PFSK-1 (cell line): ENCODE measurements at regions not wholly inside any gene's neighbourhood (a gene's known extent, or its start where the extent isn't known, plus 50 kb on each side); places are given as distances from the start of the nearest gene placed in this dataset.

Experiments
- FOXP2 ChIP-seq: optimal IDR thresholded peaks from 2 replicates; pipeline ENCODE3; 2011; ENCODE audit warnings: borderline replicate concordance, control low read depth, inconsistent platforms; ENCODE audit not compliant: insufficient read depth; ENCODE audit errors: extremely low read length, extremely low read depth
- POLR2AphosphoS5 ChIP-seq: IDR thresholded peaks from 2 replicates; pipeline ENCODE4 v1.6.1; 2012; ENCODE audit warnings: low read depth, mild to moderate bottlenecking, control low read depth, low read length, moderate library complexity
- SIN3A ChIP-seq: IDR thresholded peaks from 2 replicates; pipeline ENCODE4 v1.6.1; 2012; ENCODE audit warnings: mild to moderate bottlenecking, low read length, moderate library complexity, borderline replicate concordance; ENCODE audit not compliant: insufficient read depth
- TAF1 ChIP-seq: IDR thresholded peaks from 2 replicates; pipeline ENCODE4 v1.6.1; 2012; ENCODE audit warnings: low read length, control low read depth, borderline replicate concordance; ENCODE audit not compliant: insufficient read depth
- TF ChIP-seq, protein P1 (sequence below), 2 experiments: IDR thresholded peaks; 2 replicates each; pipeline versions ENCODE4 v1.6.1 to v1.8.0; 2011 to 2012; ENCODE audit warnings: low read depth in 2 of 2, low read length in 2 of 2, control low read depth in 1 of 2, inconsistent platforms in 1 of 2, mild to moderate bottlenecking in 1 of 2, moderate library complexity in 1 of 2; ENCODE audit not compliant: insufficient read depth in 1 of 2

DNA sequence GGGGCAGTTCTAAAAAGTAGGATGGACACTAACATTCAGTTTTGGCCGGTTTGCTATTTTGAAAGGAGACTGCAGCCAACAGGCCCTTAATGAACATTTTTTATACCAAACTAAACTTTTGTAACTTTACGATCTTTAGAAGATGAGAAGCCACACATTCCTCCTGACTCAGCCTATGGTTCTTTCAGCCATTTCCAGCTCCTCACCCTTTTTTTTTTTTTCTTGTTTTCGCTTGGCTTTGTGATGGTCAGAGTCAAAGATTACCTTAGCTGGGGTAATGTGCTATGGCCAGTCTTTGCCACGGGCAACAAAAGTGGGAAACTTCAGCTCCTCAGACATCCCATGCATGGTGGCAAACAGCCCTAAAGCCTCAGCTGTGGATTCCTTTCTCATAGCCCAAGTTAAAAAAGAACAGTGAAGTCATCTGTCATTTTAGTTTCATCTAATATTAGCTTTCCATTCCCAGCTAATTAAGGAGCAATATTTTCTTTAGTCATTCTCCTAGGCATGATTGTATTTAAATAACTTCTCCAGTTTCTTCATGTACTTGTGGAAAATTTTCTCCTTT is 368.7 kb downstream of the MFSD1 start:
- TF ChIP-seq POLR2AphosphoS5 (no peak), TAF1 (no peak), SIN3A (no peak), FOXP2 (no peak)
- TF ChIP-seq, protein P1, sequence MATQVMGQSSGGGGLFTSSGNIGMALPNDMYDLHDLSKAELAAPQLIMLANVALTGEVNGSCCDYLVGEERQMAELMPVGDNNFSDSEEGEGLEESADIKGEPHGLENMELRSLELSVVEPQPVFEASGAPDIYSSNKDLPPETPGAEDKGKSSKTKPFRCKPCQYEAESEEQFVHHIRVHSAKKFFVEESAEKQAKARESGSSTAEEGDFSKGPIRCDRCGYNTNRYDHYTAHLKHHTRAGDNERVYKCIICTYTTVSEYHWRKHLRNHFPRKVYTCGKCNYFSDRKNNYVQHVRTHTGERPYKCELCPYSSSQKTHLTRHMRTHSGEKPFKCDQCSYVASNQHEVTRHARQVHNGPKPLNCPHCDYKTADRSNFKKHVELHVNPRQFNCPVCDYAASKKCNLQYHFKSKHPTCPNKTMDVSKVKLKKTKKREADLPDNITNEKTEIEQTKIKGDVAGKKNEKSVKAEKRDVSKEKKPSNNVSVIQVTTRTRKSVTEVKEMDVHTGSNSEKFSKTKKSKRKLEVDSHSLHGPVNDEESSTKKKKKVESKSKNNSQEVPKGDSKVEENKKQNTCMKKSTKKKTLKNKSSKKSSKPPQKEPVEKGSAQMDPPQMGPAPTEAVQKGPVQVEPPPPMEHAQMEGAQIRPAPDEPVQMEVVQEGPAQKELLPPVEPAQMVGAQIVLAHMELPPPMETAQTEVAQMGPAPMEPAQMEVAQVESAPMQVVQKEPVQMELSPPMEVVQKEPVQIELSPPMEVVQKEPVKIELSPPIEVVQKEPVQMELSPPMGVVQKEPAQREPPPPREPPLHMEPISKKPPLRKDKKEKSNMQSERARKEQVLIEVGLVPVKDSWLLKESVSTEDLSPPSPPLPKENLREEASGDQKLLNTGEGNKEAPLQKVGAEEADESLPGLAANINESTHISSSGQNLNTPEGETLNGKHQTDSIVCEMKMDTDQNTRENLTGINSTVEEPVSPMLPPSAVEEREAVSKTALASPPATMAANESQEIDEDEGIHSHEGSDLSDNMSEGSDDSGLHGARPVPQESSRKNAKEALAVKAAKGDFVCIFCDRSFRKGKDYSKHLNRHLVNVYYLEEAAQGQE (IDR thresholded peaks at IDR 0.05; ENCODE audit: insufficient read depth in 1 of 2, low read depth in 2 of 2, low read length in 2 of 2), result no peak

- TF ChIP-seq FOXP2 (no peak), POLR2AphosphoS5 (no peak), SIN3A (no peak), TAF1 (no peak)
- TF ChIP-seq, protein P1 (IDR thresholded peaks at IDR 0.05; ENCODE audit: insufficient read depth in 1 of 2, low read depth in 2 of 2, low read length in 2 of 2), result no peak
These were observed 369.5 kb downstream of the MFSD1 start for GRCh38 chr3:159171333-159171732.

DNA sequence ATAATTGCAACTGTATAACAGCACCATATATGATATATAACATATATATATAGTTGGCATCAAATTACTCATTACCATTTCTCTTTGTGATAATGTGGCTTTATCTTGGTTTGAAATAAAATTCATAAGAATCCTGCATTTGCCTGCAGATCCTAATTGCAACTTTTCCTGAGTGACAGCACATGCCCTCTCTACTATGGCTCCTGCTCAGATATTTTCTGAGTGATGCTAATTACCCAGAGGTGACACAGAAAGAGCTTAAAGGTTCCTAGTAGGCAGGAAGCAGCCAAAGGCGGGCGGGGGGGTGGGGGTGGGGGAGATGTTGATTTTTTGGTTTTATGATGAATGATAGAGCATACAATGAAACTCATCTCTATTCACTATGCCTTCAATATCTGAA is 370.6 kb downstream of the MFSD1 start:
- TF ChIP-seq FOXP2 (no peak), TAF1 (no peak), POLR2AphosphoS5 (no peak), SIN3A (no peak)
- TF ChIP-seq, protein P1 (IDR thresholded peaks at IDR 0.05; ENCODE audit: insufficient read depth in 1 of 2, low read depth in 2 of 2, low read length in 2 of 2), result no peak

DNA sequence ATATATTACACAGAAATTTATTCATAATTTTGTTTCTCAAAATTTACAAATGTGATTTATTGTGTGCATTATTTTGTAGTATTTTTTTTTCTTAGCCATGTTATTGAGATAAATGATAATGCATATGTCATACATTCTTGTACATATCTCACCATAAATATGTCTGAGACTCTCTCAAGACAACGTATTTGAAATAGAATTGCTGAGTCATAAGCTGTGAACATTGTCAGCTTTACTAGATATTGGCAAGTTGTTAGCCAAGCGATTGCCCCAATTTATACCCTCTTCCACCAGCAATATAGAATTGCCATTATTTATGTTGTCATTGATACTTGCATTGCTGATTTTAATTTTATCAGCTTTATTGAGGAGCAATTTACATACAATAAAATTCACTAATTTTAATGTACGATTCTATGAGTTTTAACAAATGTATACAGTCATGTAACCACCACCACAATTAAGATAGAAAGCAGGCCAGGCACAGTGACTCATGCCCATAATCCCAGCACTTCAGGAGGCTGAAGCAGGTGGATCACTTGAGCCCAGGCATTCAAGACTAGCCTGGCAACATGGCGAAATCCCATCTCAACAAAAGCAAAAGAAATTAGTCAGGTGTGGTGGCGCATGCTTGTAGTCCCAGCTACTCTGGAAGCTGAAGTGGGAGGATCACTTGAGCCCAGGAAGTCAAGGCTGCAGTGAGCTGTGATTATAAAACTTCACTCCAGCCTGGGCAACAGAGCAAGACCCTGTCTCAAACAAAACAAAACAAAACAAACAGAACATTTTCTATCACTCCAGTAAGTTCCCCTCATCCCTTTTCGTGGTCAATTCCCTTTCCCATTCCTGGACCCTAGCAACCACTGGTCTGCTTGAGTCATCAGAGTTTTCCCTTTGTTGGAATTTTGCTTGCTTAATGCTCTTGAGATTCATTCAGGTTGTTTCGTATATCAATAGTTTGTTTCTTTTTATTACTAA is 373.1 kb downstream of the MFSD1 start:
- TF ChIP-seq, protein P1 (IDR thresholded peaks at IDR 0.05; ENCODE audit: insufficient read depth in 1 of 2, low read depth in 2 of 2, low read length in 2 of 2), result no peak
- no peak for TF ChIP-seq TAF1
- TF ChIP-seq POLR2AphosphoS5, result no peak
- no peak for TF ChIP-seq FOXP2
- TF ChIP-seq SIN3A, result no peak
